ELR (cell line): ENCODE measurements at regions not wholly inside any gene's neighbourhood (a gene's known extent, or its start where the extent isn't known, plus 50 kb on each side); places are given as distances from the start of the nearest gene placed in this dataset.

Source experiments
- DNase-seq: peaks from one replicate; pipeline ENCODE4 v3.0.0-alpha.2; 2015; ENCODE audit warnings: low read depth

GRCh38 chr20:58139849-58140786, 88.3 kb downstream of the ANKRD60 start:
- no peak for DNase-seq

GRCh38 chr20:58138395-58138794, 90.1 kb downstream of the ANKRD60 start:
- no peak for DNase-seq

- DNase-seq: no peak
Measured at GRCh38 chr20:58137651-58138265, 90.7 kb downstream of the ANKRD60 start.

GRCh38 chr20:58137236-58137635, 91.2 kb downstream of the ANKRD60 start:
- DNase-seq: no peak

- DNase-seq: no peak
Measured at GRCh38 chr20:58136149-58136484, 92.3 kb downstream of the ANKRD60 start.

GRCh38 chr20:58135441-58136148, 92.9 kb downstream of the ANKRD60 start:
- DNase-seq: peak; percentile 57

GRCh38 chr20:58133020-58133808, 95.2 kb downstream of the ANKRD60 start:
- peak; percentile 28 for DNase-seq

- DNase-seq: peak; percentile 86
Measured at GRCh38 chr20:58131551-58132142, 96.8 kb downstream of the ANKRD60 start.

GRCh38 chr20:58131151-58131550, 97.3 kb downstream of the ANKRD60 start:
- DNase-seq: peak; percentile 66

- DNase-seq: no peak
Measured at GRCh38 chr20:58130581-58130980, 97.9 kb downstream of the ANKRD60 start.

GRCh38 chr20:58130156-58130555, 98.3 kb downstream of the ANKRD60 start:
- DNase-seq: no peak

- DNase-seq: no peak
Measured at GRCh38 chr20:58129721-58130151, 98.7 kb downstream of the ANKRD60 start.

GRCh38 chr20:58128635-58129625, 99.5 kb downstream of the ANKRD60 start:
- DNase-seq: no peak

GRCh38 chr20:58127701-58128111, 100.7 kb downstream of the ANKRD60 start:
- peak; percentile 99 for DNase-seq

- DNase-seq: no peak
Measured at GRCh38 chr20:58125726-58126125, 102.7 kb downstream of the ANKRD60 start.

- peak; percentile 51 for DNase-seq
Measured at GRCh38 chr20:58117944-58118343, 110.5 kb downstream of the ANKRD60 start.

- no peak for DNase-seq
Measured at GRCh38 chr20:58116505-58116904, 111.9 kb downstream of the ANKRD60 start.

- no peak for DNase-seq
Measured at GRCh38 chr20:58113716-58114115, 114.7 kb downstream of the ANKRD60 start.

GRCh38 chr20:58112017-58112781, 116.3 kb downstream of the ANKRD60 start:
- peak; percentile 84 for DNase-seq
